ENCODE measurements at regions not wholly inside any gene's neighbourhood (a gene's known extent, or its start where the extent isn't known, plus 50 kb on each side); places are given as distances from the start of the nearest gene placed in this dataset.

DNA sequence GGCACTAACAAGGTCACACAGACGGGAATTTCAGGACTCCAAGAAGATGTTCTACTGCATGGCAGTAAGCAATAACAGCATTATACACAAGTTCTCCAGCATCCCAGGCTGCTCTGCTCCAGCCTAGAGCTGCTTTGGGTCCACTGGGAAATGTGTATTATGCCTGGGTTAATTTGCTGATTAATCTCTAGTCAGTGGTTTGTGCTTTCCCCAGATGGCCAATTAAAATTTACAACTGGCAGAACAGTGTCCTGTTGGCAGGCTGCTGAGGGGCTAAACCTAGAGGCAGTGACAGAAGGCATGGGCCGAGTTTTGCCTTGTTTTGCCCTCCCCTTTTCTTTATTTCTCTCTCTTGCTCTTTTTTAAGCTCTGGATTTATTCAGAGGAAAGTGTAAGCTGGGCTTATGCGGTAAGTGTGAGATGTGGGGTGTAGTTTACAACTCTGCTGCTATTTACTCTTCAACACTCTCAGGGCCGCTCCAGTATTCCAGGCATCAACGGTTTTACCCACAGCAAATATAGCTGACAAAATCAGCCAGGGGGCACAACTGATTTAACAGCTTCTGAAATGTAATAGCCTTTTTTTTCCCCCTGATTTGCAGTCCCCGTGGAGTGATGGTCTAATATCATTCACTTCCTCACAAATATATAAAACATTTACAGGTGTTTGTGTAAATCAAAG, 348.0 kb downstream of the GPD2 start:
- TF ChIP-seq, protein P1, sequence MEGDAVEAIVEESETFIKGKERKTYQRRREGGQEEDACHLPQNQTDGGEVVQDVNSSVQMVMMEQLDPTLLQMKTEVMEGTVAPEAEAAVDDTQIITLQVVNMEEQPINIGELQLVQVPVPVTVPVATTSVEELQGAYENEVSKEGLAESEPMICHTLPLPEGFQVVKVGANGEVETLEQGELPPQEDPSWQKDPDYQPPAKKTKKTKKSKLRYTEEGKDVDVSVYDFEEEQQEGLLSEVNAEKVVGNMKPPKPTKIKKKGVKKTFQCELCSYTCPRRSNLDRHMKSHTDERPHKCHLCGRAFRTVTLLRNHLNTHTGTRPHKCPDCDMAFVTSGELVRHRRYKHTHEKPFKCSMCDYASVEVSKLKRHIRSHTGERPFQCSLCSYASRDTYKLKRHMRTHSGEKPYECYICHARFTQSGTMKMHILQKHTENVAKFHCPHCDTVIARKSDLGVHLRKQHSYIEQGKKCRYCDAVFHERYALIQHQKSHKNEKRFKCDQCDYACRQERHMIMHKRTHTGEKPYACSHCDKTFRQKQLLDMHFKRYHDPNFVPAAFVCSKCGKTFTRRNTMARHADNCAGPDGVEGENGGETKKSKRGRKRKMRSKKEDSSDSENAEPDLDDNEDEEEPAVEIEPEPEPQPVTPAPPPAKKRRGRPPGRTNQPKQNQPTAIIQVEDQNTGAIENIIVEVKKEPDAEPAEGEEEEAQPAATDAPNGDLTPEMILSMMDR (IDR thresholded peaks at IDR 0.05) = no peak
- TF ChIP-seq POLR2A (IDR thresholded peaks at IDR 0.05) = no peak
- intact Hi-C loops (cut with DNase I) = no loop called here
- Histone ChIP-seq H3K4me3 (no peak overlapping the region), H3K4me1 (no peaks in the 10 kb centered on the region), H3K36me3 (replicated peaks in 1 of 2; ENCODE audit: insufficient read depth in 1 of 2, low read depth in 2 of 2) (no peaks in the 10 kb centered on the region), H3K27ac (no peak overlapping the region), H3K27me3 (no peaks in the 10 kb centered on the region), H3K9me3 (no peaks in the 10 kb centered on the region)
- ATAC-seq (no peak), DNase-seq (no peak)
- 27 to 34% methylated on average over 6 of the region's 6 CpGs for WGBS, 2 donors

DNA sequence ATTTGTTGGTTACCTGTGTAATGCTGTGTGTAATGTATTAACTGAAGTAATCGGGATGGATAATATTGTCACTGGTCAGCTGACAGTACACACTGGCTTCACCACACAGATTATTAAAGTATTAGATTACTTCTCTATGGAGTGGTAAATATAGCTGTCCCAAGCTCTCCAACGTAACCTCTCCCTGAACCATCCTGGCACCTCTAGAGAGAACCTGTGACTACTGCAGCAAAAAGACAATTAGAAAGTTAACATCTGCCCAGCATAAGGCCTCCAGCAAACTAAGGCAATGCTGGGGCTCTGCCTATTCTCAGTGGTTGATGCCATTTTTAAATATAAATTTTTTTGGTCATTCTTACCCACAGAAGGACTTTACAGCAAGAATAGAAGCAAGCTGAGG, 351.3 kb downstream of the GPD2 start:
- H3K4me1 ChIP-seq = no peaks in the 10 kb centered on the region
- WGBS, 2 donors = 77 to 90% methylated on average over 2 of the region's 2 CpGs
- H3K27me3 ChIP-seq = no peaks in the 10 kb centered on the region
- ATAC-seq (no peak), DNase-seq (no peak)
- no peak overlapping the region for H3K27ac ChIP-seq
- no peaks in the 10 kb centered on the region for H3K9me3 ChIP-seq
- no peaks in the 10 kb centered on the region for H3K36me3 ChIP-seq (replicated peaks in 1 of 2; ENCODE audit: insufficient read depth in 1 of 2, low read depth in 2 of 2)
- H3K4me3 ChIP-seq = no peak overlapping the region
- intact Hi-C loops (cut with DNase I) = no loop called here
- no peak for TF ChIP-seq POLR2A (IDR thresholded peaks at IDR 0.05)
- TF ChIP-seq, protein P1 (IDR thresholded peaks at IDR 0.05) = no peak

DNA sequence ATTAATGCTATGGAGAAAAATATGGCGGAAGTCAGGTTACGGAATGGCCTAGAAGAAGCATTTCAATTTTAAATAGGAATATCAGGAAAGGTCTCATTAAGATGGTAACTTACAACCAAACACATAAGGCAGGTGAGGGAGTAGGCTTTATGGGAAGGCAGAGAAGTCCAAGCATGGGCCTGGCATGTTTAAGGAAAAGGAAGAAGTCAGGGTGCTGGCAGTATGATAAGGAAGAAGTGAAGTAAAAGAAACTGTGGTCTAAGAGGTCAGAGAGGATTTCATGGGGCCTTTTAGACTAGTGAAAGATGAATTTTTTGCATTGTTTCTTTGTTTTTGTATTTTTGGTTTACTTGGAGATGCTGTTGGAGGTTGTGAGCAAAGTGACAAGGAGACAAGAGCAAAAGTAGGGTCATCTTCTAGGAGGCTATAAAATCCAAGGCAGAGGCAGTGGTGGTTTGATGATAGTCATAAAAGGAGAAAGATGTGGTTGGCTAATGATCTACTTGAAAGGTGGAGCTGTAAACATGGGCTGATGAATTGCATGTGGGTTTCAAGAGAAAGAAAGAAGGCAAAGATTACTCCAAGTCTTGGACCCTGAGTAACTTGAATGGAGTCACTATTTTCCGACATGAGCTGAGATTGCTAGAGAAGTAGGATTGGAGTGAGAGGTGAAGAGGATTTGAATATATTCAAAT, 354.3 kb downstream of the GPD2 start:
- no peaks in the 10 kb centered on the region for H3K27me3 ChIP-seq
- 84 to 86% methylated on average over 3 of the region's 3 CpGs for WGBS, 2 donors
- H3K36me3 ChIP-seq (replicated peaks in 1 of 2; ENCODE audit: insufficient read depth in 1 of 2, low read depth in 2 of 2) = no peaks in the 10 kb centered on the region
- TF ChIP-seq, protein P1 (IDR thresholded peaks at IDR 0.05) = no peak
- no peak for TF ChIP-seq POLR2A (IDR thresholded peaks at IDR 0.05)
- intact Hi-C loops (cut with DNase I) = no loop called here
- no peak for ATAC-seq
- no peaks in the 10 kb centered on the region for H3K4me1 ChIP-seq
- no peaks in the 10 kb centered on the region for H3K9me3 ChIP-seq
- no peak for DNase-seq
- no peak overlapping the region for H3K27ac ChIP-seq
- H3K4me3 ChIP-seq = no peak overlapping the region

DNA sequence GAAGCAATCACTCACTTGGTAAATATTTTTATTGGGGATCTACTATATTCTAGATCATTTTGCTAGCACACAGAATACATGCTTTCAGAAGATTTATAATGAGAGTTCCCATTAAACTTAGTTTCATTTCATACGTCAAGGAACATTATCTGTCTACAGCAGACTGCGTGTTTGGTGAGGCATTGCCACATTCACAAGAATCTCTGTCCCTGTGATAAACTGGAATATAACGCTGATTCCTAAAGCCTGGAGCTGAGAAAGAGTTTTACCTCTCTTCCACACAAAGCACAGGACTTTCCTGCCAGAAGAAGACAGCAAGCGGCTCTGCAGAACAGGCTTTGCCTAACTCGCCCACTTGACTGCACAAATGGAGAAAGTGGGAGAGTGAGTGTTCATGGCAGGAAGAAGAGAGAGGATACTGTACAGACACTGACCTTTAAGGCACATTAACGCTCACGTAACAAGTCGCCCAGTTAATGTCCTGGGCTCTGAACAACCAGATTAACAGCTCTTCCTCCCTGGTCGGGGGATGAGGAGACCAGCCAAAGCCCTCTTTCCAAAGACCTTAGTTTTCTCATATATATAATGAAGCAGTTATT, 356.2 kb downstream of the GPD2 start:
- 63 to 74% methylated on average over 9 of the region's 9 CpGs for WGBS, 2 donors
- no peak overlapping the region for H3K27ac ChIP-seq
- DNase-seq = no peak
- no peaks in the 10 kb centered on the region for H3K9me3 ChIP-seq
- no peak for ATAC-seq
- TF ChIP-seq, protein P1 (IDR thresholded peaks at IDR 0.05) = no peak
- no peak for TF ChIP-seq POLR2A (IDR thresholded peaks at IDR 0.05)
- H3K27me3 ChIP-seq = no peaks in the 10 kb centered on the region
- intact Hi-C loops (cut with DNase I) = no loop called here
- no peaks in the 10 kb centered on the region for H3K36me3 ChIP-seq (replicated peaks in 1 of 2; ENCODE audit: insufficient read depth in 1 of 2, low read depth in 2 of 2)
- no peak overlapping the region for H3K4me3 ChIP-seq
- no peaks in the 10 kb centered on the region for H3K4me1 ChIP-seq
